Hepatic stellate cell (primary cell): ENCODE measurements at regions not wholly inside any gene's neighbourhood (a gene's known extent, or its start where the extent isn't known, plus 50 kb on each side); places are given as distances from the start of the nearest gene placed in this dataset.
"Not testable (repeated sequence)": the region's sequence is repeated elsewhere in the genome, so short reads cannot be mapped to it uniquely, and the experiment has no call there.

Source experiments
- DNase-seq: peaks from one replicate; pipeline ENCODE4 v3.0.0; 2011; ENCODE audit warnings: low spot score

- DNase-seq, result no peak
These were observed 436.7 kb downstream of the DAD1 start for GRCh38 chr14:22152161-22152870.

- no peak for DNase-seq
These were observed 437.9 kb downstream of the DAD1 start for GRCh38 chr14:22151121-22151520.

- DNase-seq, result no peak
These were observed 440.0 kb downstream of the DAD1 start for GRCh38 chr14:22149058-22149457.

GRCh38 chr14:22147716-22148115 is 441.3 kb downstream of the DAD1 start:
- DNase-seq, result no peak

GRCh38 chr14:22143363-22143762 is 445.7 kb downstream of the DAD1 start:
- no peak for DNase-seq

- DNase-seq, result no peak
These were observed 448.4 kb downstream of the DAD1 start for GRCh38 chr14:22140633-22141032.

GRCh38 chr14:22131749-22132476 is 457.1 kb downstream of the DAD1 start:
- DNase-seq, result no peak

GRCh38 chr14:22124073-22124613 is 450.5 kb upstream of the OR4E1 start:
- no peak for DNase-seq

GRCh38 chr14:22122829-22123560 is 449.4 kb upstream of the OR4E1 start:
- no peak for DNase-seq

- no peak for DNase-seq
These were observed 448.7 kb upstream of the OR4E1 start for GRCh38 chr14:22122227-22122818.

- DNase-seq, result no peak
These were observed 445.4 kb upstream of the OR4E1 start for GRCh38 chr14:22118899-22119477.

- DNase-seq, result no peak
These were observed 439.8 kb upstream of the OR4E1 start for GRCh38 chr14:22113401-22113800.

- no peak for DNase-seq
These were observed 438.4 kb upstream of the OR4E1 start for GRCh38 chr14:22112004-22112403.

- no peak for DNase-seq
These were observed 434.1 kb upstream of the OR4E1 start for GRCh38 chr14:22107753-22108152.

- no peak for DNase-seq
These were observed 433.4 kb upstream of the OR4E1 start for GRCh38 chr14:22106700-22107697.

- DNase-seq, result no peak
These were observed 432.0 kb upstream of the OR4E1 start for GRCh38 chr14:22105624-22106006.

GRCh38 chr14:22105006-22105623 is 431.5 kb upstream of the OR4E1 start:
- DNase-seq, result no peak

GRCh38 chr14:22100764-22101120 is 427.1 kb upstream of the OR4E1 start:
- not testable (repeated sequence) for DNase-seq

GRCh38 chr14:22099942-22100763 is 426.5 kb upstream of the OR4E1 start:
- DNase-seq, result peak; percentile 11
